Activated CD8-positive, alpha-beta T cell treated with anti-CD3 and anti-CD28 coated beads, Interleukin-2, amount 10 ng/mL, durations not matched to agents 7 days and 5 days (primary cell): ENCODE measurements at regions not wholly inside any gene's neighbourhood (a gene's known extent, or its start where the extent isn't known, plus 50 kb on each side); places are given as distances from the start of the nearest gene placed in this dataset.
"Not testable (repeated sequence)": the region's sequence is repeated elsewhere in the genome, so short reads cannot be mapped to it uniquely, and the experiment has no call there.

Experiments used
- ATAC-seq: fragments of 150-1000 bp; cut with Tn5 transposase; one replicate; pipeline ENCODE4 v1.10.0; 2021; ENCODE audit warnings: moderate library complexity
- CTCF ChIA-PET: fragments of 350-600 bp; sonication (Branson Sonifier 250); formaldehyde crosslinking; loops from one replicate; lab custom pipeline; 2021; ENCODE audit warnings: antibody characterized with exemption; lab: Charles Lee
- POLR2A ChIA-PET: fragments of 350-600 bp; sonication (Branson Sonifier 250); formaldehyde crosslinking; loops from one replicate; lab custom pipeline; 2021; ENCODE audit warnings: antibody characterized with exemption; lab: Charles Lee
- DNase-seq: peaks from one replicate; pipeline ENCODE4 v3.0.0-alpha.2; 2020
- H3K27ac Mint-ChIP-seq: one replicate; pipeline ENCODE4 v1.8.0; 2021; ENCODE audit warnings: mild to moderate bottlenecking, mixed read lengths
- H3K27me3 Mint-ChIP-seq: one replicate; pipeline ENCODE4 v1.8.0; 2021; ENCODE audit warnings: low read depth, mixed read lengths
- H3K36me3 Mint-ChIP-seq: one replicate; pipeline ENCODE4 v1.8.0; 2021; ENCODE audit warnings: low read depth, mixed read lengths
- H3K4me1 Mint-ChIP-seq: one replicate; pipeline ENCODE4 v1.8.0; 2021; ENCODE audit warnings: low read depth, mixed read lengths
- H3K4me3 Mint-ChIP-seq: one replicate; pipeline ENCODE4 v1.8.0; 2021; ENCODE audit warnings: mild to moderate bottlenecking, mixed read lengths
- H3K9me3 Mint-ChIP-seq: one replicate; pipeline ENCODE4 v1.8.0; 2022; ENCODE audit warnings: mixed read lengths; ENCODE audit not compliant: insufficient read depth

DNA sequence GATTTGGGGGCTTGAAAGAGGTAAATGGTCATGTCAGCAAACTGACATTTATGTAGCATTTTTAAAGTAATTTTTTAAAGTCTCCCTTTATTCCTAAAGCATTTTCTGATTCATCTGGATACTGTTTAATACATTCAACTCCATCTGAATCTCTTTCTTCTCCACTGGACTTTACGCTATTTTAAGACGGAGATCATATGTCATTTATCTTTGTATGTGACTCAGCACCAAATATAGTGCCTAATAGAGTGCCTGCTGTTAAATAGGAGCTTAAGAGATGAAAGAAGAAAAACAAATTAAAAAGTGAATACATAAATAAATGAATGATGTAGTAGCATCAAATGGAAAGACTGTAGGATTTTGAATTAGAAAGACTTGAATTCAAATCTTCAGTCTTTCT, 548.8 kb upstream of the SMC2 start:
- Mint-ChIP-seq H3K27ac (no peak overlapping the region), H3K27me3 (no peaks in the 10 kb centered on the region), H3K9me3 (no peaks in the 10 kb centered on the region), H3K4me3 (no peak overlapping the region), H3K36me3 (no peaks in the 10 kb centered on the region), H3K4me1 (no peaks in the 10 kb centered on the region)
- POLR2A ChIA-PET, result no interaction called here
- CTCF ChIA-PET, result no interaction called here
- ATAC-seq, result no peak
- DNase-seq, result no peak

DNA sequence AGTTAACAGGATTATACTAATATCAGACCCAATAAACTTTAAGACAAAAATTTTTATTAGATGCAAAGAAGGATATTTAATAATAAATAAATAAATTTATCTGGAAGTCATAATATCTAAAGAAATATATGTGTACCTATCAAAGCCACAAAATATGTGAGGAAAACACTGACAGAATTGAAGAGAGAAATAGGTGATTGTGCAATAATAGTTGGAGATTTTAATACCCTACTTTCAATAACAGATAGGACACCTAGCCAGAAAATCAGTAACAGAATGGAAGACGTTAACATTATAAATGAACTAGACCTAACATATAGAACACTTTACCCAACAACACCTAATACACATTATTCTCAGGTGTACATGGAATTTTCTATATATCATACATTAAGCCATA, 541.4 kb upstream of the SMC2 start:
- ChIA-PET POLR2A (no interaction called here), CTCF (no interaction called here)
- Mint-ChIP-seq H3K4me3 (no peak overlapping the region), H3K4me1 (no peaks in the 10 kb centered on the region), H3K36me3 (no peaks in the 10 kb centered on the region), H3K27me3 (no peaks in the 10 kb centered on the region), H3K9me3 (no peaks in the 10 kb centered on the region), H3K27ac (no peak overlapping the region)
- no peak for ATAC-seq
- DNase-seq, result no peak

DNA sequence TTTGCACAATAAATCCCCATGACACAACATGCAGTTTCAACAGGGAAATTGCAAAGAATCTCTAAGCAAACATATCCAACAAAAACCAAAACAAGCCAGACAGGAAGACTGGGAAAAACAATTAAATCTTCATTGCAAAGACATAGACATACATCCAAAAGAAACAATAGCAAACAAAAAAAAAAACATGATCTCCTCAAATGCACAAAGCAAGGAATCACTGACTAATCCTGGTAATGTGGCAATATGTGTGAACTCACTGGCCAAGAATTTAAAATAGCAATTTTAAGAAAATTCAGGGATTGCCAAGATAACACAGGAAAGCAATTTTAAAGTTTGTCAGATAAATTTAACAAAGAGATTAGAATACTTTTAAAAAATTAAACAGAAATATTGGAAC, 520.1 kb upstream of the SMC2 start:
- DNase-seq (no peak), ATAC-seq (no peak)
- Mint-ChIP-seq H3K4me3 (no peak overlapping the region), H3K27ac (no peak overlapping the region), H3K9me3 (peaks cover 27% of the 10 kb centered on the region), H3K4me1 (no peaks in the 10 kb centered on the region), H3K36me3 (no peaks in the 10 kb centered on the region), H3K27me3 (no peaks in the 10 kb centered on the region)
- CTCF ChIA-PET, result no interaction called here
- POLR2A ChIA-PET, result no interaction called here

DNA sequence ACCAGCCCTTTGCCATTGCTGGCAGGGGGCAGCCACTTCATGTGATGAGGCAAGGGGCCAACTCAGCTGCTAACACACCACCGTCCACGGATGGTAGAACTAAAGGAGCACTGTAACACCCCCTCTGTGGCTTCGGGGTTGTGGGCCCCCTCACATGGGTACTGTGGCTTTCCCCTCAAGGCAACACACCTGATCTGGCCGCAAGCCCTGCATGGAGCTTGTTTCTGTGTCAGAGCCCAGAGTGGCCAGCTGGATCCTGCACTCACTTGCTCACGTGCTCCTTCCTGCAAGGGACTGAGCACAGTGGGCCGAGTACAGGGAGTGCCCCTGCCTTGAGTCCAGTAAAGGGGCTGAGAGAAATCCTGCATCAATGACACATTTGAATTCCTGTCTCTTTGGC, 507.4 kb upstream of the SMC2 start:
- Mint-ChIP-seq H3K27ac (no peak overlapping the region), H3K36me3 (no peaks in the 10 kb centered on the region), H3K9me3 (peaks cover 4% of the 10 kb centered on the region), H3K4me1 (no peaks in the 10 kb centered on the region), H3K27me3 (no peaks in the 10 kb centered on the region), H3K4me3 (no peak overlapping the region)
- ChIA-PET CTCF (no interaction called here), POLR2A (no interaction called here)
- ATAC-seq (no peak), DNase-seq (no peak)

DNA sequence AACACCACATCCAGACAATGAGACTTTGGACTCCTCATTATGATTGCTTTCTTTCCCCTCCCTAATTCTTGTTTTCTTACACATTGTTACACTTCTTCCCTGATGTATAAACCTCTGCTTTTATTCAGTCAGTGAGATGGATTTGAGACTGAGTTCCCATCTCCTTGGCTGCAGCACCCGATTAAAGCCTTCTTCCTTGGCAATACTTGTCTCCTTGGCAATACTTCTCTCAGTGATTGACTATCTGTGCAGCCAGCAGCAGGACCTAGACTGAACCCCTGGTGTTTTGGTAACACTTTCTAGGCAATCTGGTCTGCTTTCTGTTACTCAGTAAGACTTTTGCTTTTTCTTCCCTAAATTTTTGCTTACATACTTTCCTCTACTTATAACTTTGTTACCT, 492.8 kb upstream of the SMC2 start:
- Mint-ChIP-seq H3K27ac (no peak overlapping the region), H3K36me3 (no peaks in the 10 kb centered on the region), H3K9me3 (peaks cover 13% of the 10 kb centered on the region), H3K27me3 (no peaks in the 10 kb centered on the region), H3K4me1 (no peaks in the 10 kb centered on the region), H3K4me3 (no peak overlapping the region)
- ChIA-PET CTCF (no interaction called here), POLR2A (no interaction called here)
- ATAC-seq (no peak), DNase-seq (no peak)

DNA sequence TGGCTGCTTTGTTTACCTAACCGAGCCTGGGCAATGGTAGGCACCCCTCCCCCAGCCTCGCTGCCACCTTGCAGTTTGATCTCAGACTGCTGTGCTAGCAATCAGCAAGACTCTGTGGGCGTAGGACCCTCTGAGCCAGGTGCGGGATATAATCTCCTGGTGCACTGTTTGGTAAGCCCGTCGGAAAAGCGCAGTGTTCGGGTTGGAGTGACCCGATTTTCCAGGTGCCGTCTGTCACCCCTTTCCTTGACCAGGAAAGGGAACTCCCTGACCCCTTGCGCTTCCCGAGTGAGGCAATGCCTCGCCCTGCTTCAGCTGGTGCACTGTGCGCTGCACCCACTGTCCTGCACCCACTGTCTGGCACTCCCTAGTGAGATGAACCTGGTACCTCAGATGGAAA, 482.2 kb upstream of the SMC2 start:
- H3K4me3 Mint-ChIP-seq, H3K9me3 Mint-ChIP-seq, POLR2A ChIA-PET, CTCF ChIA-PET, H3K36me3 Mint-ChIP-seq, H3K27me3 Mint-ChIP-seq, H3K4me1 Mint-ChIP-seq, DNase-seq, ATAC-seq, H3K27ac Mint-ChIP-seq: not testable (repeated sequence)

DNA sequence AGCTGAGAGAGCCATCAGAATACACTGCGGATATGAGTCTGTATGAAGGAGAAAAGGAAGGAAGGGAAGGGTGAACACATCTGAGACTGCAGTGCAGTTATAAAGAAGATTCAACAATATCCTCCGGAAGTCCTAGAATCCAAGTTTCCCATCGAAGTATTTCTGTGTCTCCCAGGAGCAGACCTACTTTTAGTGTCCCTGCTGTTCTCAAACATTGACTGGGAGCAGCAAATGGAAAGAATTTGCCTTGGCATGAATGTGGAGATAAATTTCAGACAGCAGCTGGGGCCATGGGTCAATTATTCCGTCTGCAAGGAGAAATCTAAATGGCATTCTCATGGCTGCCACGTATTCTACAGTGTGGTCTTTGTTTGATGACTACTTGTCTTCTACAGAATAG, 478.1 kb upstream of the SMC2 start:
- H3K4me3 Mint-ChIP-seq, result no peak overlapping the region
- ATAC-seq (no peak), DNase-seq (no peak)
- peaks cover 9% of the 10 kb centered on the region for H3K9me3 Mint-ChIP-seq
- H3K36me3 Mint-ChIP-seq, result no peaks in the 10 kb centered on the region
- CTCF ChIA-PET, result no interaction called here
- POLR2A ChIA-PET, result no interaction called here
- no peaks in the 10 kb centered on the region for H3K4me1 Mint-ChIP-seq
- no peak overlapping the region for H3K27ac Mint-ChIP-seq
- H3K27me3 Mint-ChIP-seq, result no peaks in the 10 kb centered on the region

DNA sequence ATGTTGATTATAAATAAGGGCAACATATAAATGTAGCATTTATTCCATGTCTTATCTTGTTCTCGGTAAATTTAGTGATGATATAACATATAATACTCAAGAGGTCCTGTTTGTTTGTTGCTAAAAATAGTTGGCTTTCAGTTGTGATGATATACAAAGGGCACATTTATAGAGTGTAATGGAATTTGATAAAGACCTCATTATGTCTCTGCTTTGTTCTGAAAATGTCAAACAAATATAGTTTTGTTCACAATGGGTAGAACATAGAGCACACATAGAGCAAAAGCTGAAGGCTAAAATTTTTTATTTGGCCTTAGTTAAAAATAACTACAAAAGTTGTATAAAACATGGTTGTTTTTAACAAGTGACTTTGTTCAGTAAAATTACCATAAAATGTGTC, 477.1 kb upstream of the SMC2 start:
- Mint-ChIP-seq H3K4me1 (no peaks in the 10 kb centered on the region), H3K4me3 (no peak overlapping the region), H3K9me3 (peaks cover 9% of the 10 kb centered on the region), H3K27me3 (no peaks in the 10 kb centered on the region), H3K27ac (no peak overlapping the region), H3K36me3 (no peaks in the 10 kb centered on the region)
- CTCF ChIA-PET, result no interaction called here
- POLR2A ChIA-PET, result no interaction called here
- ATAC-seq (no peak), DNase-seq (no peak)

DNA sequence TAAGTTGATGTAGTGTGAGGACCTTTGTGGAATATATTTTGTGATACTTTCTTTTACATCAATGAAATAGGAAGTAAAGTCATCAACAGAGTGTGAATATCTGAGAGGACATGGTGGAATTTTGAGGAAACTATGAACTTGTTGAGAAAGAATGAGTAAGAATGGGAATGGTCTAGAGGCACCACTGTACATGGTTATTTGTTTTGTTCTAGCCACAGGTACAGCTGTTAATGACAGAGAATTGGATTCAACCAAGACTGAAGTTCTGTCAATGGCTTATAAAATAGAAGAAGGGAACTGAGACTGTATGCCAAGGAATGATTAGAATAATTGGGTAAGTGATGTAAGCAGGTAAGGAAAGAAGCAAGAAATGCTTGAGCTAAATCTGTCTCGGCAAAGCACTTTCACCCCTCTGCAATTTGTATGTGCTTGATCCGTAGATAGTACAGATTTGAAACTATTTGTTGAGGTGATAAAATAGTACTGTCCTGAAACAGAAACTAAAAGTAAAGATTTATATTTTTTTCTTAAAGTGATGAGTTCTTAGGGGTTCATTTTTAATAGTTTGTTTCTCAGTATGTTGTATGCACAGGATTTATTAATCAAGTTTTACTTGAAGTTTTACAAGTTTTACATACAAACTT, 468.8 kb upstream of the SMC2 start:
- ChIA-PET CTCF (no interaction called here), POLR2A (no interaction called here)
- Mint-ChIP-seq H3K36me3 (no peaks in the 10 kb centered on the region), H3K4me1 (no peaks in the 10 kb centered on the region), H3K9me3 (peaks cover 5% of the 10 kb centered on the region), H3K4me3 (no peak overlapping the region), H3K27ac (no peak overlapping the region), H3K27me3 (no peaks in the 10 kb centered on the region)
- DNase-seq (no peak), ATAC-seq (no peak)

DNA sequence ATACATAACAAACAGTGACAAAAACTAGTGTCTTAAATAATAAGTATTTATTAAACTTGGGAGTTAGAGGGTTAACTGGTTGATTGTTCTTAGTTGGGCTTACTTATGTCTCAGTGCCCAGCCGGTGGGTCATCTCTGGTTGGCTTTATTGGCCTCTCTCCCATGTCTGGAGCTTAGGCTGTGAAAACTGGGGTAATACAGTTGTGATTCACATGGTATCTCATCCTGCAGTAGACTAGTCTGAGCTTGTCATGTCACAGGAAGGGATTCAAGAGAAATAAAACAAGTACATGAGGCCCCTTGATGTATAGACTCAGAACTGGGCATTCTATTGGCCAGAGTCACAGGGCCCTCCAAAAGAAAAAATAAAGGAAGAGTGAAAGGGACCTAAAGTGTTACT, 466.4 kb upstream of the SMC2 start:
- Mint-ChIP-seq H3K27ac (no peak overlapping the region), H3K36me3 (no peaks in the 10 kb centered on the region), H3K4me1 (no peaks in the 10 kb centered on the region), H3K27me3 (no peaks in the 10 kb centered on the region), H3K4me3 (no peak overlapping the region), H3K9me3 (no peaks in the 10 kb centered on the region)
- no peak for DNase-seq
- ChIA-PET CTCF (no interaction called here), POLR2A (no interaction called here)
- ATAC-seq, result no peak

DNA sequence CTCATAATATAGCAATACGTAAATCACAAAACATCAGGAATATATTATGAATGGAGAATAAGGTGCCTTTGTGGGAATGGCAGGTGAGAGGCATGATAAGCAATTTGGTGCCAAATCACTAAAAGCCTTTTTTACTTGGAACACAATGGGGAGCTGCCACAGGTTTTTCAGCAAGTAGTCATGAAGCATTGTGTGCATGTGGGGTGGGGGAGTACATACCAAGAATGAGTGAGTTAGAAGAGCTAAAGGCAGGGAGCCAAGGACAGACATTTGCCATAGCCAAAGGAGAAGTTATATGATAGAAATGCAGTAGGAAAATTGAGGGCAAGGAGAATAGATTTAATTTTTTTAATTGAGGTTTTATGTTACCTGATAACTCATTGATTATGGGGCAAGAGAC, 445.0 kb upstream of the SMC2 start:
- H3K36me3 Mint-ChIP-seq, result no peaks in the 10 kb centered on the region
- no peak overlapping the region for H3K27ac Mint-ChIP-seq
- H3K4me3 Mint-ChIP-seq, result no peak overlapping the region
- no peaks in the 10 kb centered on the region for H3K9me3 Mint-ChIP-seq
- no peak for ATAC-seq
- no peaks in the 10 kb centered on the region for H3K27me3 Mint-ChIP-seq
- ChIA-PET POLR2A (no interaction called here), CTCF (no interaction called here)
- H3K4me1 Mint-ChIP-seq, result no peaks in the 10 kb centered on the region
- no peak for DNase-seq

DNA sequence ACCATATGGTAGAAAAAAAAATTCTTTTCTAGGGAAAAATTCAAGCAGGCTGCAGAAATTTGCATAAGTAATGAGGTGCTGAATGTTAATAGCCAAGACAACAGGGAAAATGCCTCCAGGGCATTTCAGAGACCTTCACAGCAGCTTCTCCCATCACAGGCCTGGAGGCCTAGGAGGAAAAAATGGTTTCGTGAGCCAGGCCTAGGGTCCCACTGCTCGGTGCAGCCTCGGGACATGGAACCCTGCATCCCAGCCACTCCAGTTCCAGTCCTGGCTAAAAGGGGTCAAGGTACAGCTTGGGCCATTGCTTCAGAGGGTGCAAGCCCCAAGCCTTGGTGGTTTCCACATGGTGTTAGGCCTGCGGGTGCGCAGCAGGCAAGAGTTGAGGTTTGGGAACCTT, 436.0 kb upstream of the SMC2 start:
- no peak overlapping the region for H3K4me3 Mint-ChIP-seq
- H3K4me1 Mint-ChIP-seq, result no peaks in the 10 kb centered on the region
- ChIA-PET POLR2A (no interaction called here), CTCF (no interaction called here)
- no peak for ATAC-seq
- no peak overlapping the region for H3K27ac Mint-ChIP-seq
- DNase-seq, result no peak
- H3K27me3 Mint-ChIP-seq, result no peaks in the 10 kb centered on the region
- peaks cover 6% of the 10 kb centered on the region for H3K9me3 Mint-ChIP-seq
- no peaks in the 10 kb centered on the region for H3K36me3 Mint-ChIP-seq

DNA sequence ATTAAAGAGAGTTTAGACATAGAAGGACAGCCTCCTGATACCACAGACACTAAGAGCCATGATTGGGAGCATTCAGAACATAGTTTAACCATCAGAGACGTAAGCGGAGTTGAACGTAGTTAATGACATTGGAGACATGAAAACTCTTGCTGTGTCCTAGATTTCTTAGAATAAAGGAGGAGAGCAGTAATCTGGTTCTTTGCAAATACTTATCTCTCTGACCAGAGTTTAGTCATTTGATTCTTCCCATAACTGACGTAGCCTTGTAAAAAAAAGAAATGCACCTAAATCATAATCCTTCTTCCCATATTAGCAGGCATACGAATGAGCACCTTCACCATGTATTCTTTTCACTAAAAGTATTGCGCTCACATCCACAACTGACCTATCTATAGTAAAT, 433.3 kb upstream of the SMC2 start:
- ChIA-PET CTCF (no interaction called here), POLR2A (no interaction called here)
- Mint-ChIP-seq H3K27me3 (no peaks in the 10 kb centered on the region), H3K27ac (no peak overlapping the region), H3K4me1 (no peaks in the 10 kb centered on the region), H3K36me3 (no peaks in the 10 kb centered on the region), H3K9me3 (peaks cover 6% of the 10 kb centered on the region), H3K4me3 (no peak overlapping the region)
- DNase-seq (no peak), ATAC-seq (no peak)
